ENCODE measurements at regions not wholly inside any gene's neighbourhood (a gene's known extent, or its start where the extent isn't known, plus 50 kb on each side); places are given as distances from the start of the nearest gene placed in this dataset.

DNA sequence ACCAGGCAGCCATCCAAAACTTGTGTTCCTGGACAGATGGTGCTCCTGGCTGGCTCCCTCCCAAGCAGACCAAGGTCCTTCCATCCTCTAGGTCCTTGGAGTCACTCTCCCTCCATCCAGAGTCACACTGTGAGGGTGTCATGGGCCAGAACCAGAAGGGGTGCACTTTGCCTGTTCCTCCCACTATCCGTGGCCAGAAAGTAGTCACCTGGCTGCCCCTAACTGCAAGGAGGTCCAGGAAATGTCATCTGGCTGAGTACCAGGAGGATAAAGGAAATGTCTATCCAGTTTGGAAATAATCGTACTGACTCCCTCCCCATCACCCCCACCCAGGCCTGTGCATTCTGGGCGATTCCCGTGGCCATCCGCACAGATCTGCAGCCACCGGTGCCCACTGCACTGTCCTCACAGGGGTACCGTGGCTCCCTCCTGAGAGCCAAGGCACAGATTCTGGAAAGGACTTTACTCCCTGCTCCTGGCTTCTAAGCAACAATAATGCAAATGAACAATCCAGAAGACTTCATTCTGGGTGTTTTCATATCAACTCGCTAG is 253.2 kb downstream of the NPHP4 start:
- TF ChIP-seq, protein P1, sequence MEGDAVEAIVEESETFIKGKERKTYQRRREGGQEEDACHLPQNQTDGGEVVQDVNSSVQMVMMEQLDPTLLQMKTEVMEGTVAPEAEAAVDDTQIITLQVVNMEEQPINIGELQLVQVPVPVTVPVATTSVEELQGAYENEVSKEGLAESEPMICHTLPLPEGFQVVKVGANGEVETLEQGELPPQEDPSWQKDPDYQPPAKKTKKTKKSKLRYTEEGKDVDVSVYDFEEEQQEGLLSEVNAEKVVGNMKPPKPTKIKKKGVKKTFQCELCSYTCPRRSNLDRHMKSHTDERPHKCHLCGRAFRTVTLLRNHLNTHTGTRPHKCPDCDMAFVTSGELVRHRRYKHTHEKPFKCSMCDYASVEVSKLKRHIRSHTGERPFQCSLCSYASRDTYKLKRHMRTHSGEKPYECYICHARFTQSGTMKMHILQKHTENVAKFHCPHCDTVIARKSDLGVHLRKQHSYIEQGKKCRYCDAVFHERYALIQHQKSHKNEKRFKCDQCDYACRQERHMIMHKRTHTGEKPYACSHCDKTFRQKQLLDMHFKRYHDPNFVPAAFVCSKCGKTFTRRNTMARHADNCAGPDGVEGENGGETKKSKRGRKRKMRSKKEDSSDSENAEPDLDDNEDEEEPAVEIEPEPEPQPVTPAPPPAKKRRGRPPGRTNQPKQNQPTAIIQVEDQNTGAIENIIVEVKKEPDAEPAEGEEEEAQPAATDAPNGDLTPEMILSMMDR (conservative IDR thresholded peaks at IDR 0.05; ENCODE audit: low read depth in 2 of 2): no peak
- TF ChIP-seq POLR2AphosphoS5 (IDR thresholded peaks at IDR 0.05; ENCODE audit: low read depth) (no peak), EZH2 (IDR thresholded peaks at IDR 0.05; ENCODE audit: low read depth, unreplicated experiment) (no peak), EZH2phosphoT487 (IDR thresholded peaks at IDR 0.05; ENCODE audit: unreplicated experiment) (no peak)
- TF ChIP-seq, protein P2, sequence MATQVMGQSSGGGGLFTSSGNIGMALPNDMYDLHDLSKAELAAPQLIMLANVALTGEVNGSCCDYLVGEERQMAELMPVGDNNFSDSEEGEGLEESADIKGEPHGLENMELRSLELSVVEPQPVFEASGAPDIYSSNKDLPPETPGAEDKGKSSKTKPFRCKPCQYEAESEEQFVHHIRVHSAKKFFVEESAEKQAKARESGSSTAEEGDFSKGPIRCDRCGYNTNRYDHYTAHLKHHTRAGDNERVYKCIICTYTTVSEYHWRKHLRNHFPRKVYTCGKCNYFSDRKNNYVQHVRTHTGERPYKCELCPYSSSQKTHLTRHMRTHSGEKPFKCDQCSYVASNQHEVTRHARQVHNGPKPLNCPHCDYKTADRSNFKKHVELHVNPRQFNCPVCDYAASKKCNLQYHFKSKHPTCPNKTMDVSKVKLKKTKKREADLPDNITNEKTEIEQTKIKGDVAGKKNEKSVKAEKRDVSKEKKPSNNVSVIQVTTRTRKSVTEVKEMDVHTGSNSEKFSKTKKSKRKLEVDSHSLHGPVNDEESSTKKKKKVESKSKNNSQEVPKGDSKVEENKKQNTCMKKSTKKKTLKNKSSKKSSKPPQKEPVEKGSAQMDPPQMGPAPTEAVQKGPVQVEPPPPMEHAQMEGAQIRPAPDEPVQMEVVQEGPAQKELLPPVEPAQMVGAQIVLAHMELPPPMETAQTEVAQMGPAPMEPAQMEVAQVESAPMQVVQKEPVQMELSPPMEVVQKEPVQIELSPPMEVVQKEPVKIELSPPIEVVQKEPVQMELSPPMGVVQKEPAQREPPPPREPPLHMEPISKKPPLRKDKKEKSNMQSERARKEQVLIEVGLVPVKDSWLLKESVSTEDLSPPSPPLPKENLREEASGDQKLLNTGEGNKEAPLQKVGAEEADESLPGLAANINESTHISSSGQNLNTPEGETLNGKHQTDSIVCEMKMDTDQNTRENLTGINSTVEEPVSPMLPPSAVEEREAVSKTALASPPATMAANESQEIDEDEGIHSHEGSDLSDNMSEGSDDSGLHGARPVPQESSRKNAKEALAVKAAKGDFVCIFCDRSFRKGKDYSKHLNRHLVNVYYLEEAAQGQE (IDR thresholded peaks at IDR 0.05; ENCODE audit: unreplicated experiment): no peak
- TF ChIP-seq, protein P3, sequence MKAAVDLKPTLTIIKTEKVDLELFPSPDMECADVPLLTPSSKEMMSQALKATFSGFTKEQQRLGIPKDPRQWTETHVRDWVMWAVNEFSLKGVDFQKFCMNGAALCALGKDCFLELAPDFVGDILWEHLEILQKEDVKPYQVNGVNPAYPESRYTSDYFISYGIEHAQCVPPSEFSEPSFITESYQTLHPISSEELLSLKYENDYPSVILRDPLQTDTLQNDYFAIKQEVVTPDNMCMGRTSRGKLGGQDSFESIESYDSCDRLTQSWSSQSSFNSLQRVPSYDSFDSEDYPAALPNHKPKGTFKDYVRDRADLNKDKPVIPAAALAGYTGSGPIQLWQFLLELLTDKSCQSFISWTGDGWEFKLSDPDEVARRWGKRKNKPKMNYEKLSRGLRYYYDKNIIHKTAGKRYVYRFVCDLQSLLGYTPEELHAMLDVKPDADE (IDR thresholded peaks at IDR 0.05): no peak
